Endothelial cell (in vitro differentiated cells): ENCODE measurements at regions not wholly inside any gene's neighbourhood (a gene's known extent, or its start where the extent isn't known, plus 50 kb on each side); places are given as distances from the start of the nearest gene placed in this dataset.

Experiments
- DNase-seq: peaks from one replicate; pipeline ENCODE4 v3.0.0; 2021; ENCODE audit warnings: low spot score
- H3K27ac Mint-ChIP-seq: one replicate; pipeline ENCODE4 v1.8.0; 2021; ENCODE audit warnings: mixed read lengths, inconsistent platforms; ENCODE audit not compliant: unreplicated experiment
- H3K27me3 Mint-ChIP-seq: one replicate; pipeline ENCODE4 v1.8.0; 2021; ENCODE audit warnings: mild to moderate bottlenecking, moderate library complexity, mixed read lengths, inconsistent platforms; ENCODE audit not compliant: unreplicated experiment
- H3K36me3 Mint-ChIP-seq: one replicate; pipeline ENCODE4 v1.8.0; 2021; ENCODE audit warnings: mild to moderate bottlenecking, low read depth, mixed read lengths, inconsistent platforms; ENCODE audit not compliant: unreplicated experiment
- H3K4me1 Mint-ChIP-seq: one replicate; pipeline ENCODE4 v1.8.0; 2021; ENCODE audit warnings: mild to moderate bottlenecking, mixed read lengths, inconsistent platforms; ENCODE audit not compliant: unreplicated experiment
- H3K4me3 Mint-ChIP-seq: one replicate; pipeline ENCODE4 v1.8.0; 2021; ENCODE audit warnings: mild to moderate bottlenecking, mixed read lengths, inconsistent platforms; ENCODE audit not compliant: unreplicated experiment
- H3K9me3 Mint-ChIP-seq: one replicate; pipeline ENCODE4 v1.8.0; 2021; ENCODE audit warnings: mixed read lengths, inconsistent platforms; ENCODE audit not compliant: unreplicated experiment
- TF ChIP-seq, protein P1 (sequence below): fragments of 200-600 bp; sonication (generic); IDR thresholded peaks from one replicate; pipeline ENCODE4 v1.5.0; 2021; ENCODE audit warnings: antibody characterized with exemption; ENCODE audit not compliant: unreplicated experiment

DNA sequence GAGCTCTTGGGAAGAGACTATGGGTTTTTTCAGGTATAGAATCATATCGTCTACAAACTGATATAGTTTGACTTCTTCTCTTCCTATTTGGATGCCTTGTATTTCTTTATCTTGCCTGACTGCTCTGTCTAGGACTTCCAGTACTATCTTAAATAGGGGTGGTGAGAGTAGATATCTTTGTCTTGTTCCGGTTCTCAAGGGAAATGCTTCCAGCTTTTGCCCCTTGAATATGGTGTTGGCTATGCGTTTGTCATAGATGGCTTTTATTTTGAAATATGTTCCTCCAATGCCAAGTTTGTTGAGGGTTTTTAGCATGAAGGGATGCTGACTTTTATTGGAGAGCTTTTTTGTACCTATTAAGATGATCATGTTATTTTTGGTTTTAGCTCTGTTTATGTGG lies 170.3 kb downstream of the PTGER3 start:
- no peaks in the 10 kb centered on the region for H3K4me1 Mint-ChIP-seq
- no peaks in the 10 kb centered on the region for H3K9me3 Mint-ChIP-seq
- H3K27ac Mint-ChIP-seq, result no peak overlapping the region

DNA sequence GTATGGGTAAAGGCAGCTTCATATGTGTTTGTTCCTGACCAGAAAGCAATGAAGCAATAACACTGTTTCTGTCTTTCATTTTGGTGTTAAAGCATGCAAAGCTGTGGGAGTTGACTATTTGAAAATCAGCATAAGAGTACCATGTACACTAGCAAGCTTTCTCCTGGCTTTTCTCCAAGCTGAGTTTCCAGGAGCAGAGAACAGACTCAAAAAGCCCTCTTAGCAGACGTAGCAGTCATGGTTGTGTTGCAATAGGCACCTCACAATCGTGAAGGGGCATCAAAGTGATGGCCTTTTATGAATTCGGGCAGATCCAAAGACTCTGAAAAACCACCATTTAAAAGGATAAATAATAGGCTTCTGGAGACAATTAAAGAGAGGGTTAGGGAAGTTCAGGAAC lies 159.7 kb downstream of the PTGER3 start:
- no peak overlapping the region for H3K27ac Mint-ChIP-seq
- no peaks in the 10 kb centered on the region for H3K36me3 Mint-ChIP-seq
- H3K4me3 Mint-ChIP-seq, result no peak overlapping the region
- no peak for DNase-seq
- TF ChIP-seq, protein P1, sequence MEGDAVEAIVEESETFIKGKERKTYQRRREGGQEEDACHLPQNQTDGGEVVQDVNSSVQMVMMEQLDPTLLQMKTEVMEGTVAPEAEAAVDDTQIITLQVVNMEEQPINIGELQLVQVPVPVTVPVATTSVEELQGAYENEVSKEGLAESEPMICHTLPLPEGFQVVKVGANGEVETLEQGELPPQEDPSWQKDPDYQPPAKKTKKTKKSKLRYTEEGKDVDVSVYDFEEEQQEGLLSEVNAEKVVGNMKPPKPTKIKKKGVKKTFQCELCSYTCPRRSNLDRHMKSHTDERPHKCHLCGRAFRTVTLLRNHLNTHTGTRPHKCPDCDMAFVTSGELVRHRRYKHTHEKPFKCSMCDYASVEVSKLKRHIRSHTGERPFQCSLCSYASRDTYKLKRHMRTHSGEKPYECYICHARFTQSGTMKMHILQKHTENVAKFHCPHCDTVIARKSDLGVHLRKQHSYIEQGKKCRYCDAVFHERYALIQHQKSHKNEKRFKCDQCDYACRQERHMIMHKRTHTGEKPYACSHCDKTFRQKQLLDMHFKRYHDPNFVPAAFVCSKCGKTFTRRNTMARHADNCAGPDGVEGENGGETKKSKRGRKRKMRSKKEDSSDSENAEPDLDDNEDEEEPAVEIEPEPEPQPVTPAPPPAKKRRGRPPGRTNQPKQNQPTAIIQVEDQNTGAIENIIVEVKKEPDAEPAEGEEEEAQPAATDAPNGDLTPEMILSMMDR, result no peak
- H3K4me1 Mint-ChIP-seq, result no peaks in the 10 kb centered on the region
- H3K27me3 Mint-ChIP-seq, result no peaks in the 10 kb centered on the region
- H3K9me3 Mint-ChIP-seq, result no peaks in the 10 kb centered on the region

More for the DNA sequence above, 170.3 kb downstream of the PTGER3 start:
- Mint-ChIP-seq H3K4me3 (no peak overlapping the region), H3K36me3 (no peaks in the 10 kb centered on the region), H3K27me3 (no peaks in the 10 kb centered on the region)
- DNase-seq, result no peak
- TF ChIP-seq, protein P1, result no peak

DNA sequence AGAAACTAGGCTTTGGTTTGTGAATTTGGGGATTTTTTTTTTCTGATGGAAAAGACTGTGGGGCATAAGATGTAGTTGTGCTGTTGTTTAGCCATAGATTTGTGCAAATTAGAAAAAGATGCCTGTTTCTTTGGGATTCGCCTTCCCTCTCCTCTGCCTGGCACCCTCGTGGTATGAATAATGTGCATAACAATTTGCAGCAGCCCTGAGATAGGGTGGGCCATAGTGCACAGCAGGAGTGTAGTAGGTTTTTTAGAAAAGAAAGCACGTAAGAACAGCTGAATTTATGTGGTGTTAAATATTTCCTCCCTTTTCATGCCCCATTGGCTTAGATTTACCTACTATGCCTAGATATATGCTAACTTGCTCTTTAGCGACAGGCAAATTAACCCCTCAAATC lies 158.9 kb downstream of the PTGER3 start:
- Mint-ChIP-seq H3K4me3 (no peak overlapping the region), H3K27ac (no peak overlapping the region), H3K27me3 (no peaks in the 10 kb centered on the region), H3K4me1 (no peaks in the 10 kb centered on the region), H3K36me3 (no peaks in the 10 kb centered on the region), H3K9me3 (no peaks in the 10 kb centered on the region)
- TF ChIP-seq, protein P1, result no peak
- DNase-seq, result no peak

DNA sequence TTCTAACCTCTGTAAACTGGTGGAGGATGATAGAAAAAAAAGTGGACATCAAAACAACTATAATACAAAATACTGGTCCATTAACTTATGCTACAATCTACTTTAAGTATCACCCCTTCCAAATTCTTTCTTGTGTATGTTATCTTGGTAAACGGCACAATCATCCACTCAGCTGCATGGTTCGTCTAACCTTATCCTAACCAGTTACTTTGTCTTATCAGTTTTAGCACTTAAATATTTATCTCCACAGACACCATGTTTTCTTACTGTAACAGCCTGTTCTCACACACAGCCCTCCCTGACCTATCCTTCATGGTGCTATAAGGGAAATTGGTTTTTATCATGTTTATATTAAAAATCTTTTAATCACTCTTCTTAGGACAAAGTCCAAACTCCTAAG lies 157.2 kb downstream of the PTGER3 start:
- Mint-ChIP-seq H3K27me3 (no peaks in the 10 kb centered on the region), H3K27ac (no peak overlapping the region), H3K36me3 (no peaks in the 10 kb centered on the region), H3K9me3 (no peaks in the 10 kb centered on the region), H3K4me1 (no peaks in the 10 kb centered on the region), H3K4me3 (no peak overlapping the region)
- no peak for DNase-seq
- TF ChIP-seq, protein P1, result no peak

DNA sequence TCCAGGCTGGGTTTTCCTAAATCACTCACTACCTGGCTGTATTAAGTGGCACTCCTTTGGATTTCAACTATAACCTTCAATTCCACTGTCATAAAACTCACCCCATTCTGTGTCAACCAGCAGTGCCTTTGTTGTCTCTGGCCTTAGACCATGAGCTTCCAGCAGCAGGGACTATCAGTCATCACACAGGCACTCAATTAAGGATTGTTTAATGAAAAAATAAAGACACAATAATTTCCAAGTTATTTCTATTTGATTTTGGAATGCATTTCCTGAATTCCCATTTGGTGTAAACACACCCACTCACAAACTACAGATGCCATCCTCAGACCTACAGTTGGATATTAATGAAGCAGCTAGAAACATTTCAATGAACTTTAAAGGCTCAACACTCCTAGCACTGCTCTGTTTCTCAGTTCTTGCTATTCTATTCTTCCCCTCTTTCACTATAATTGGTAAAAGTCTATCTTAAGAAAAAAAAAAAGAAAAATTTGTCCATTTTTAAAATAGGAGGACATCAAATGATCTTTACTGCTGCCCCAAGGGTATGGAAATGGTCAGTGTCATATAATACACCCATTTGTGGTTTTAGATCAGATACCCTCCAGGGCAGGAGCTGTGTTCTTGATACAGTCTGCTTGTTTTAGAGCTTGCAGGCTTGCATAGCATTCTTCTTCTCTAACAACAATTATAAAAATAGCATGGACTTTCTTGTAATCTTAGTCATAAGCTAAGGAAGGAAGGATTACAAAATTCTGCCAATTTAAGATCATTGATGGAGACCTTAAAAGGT lies 156.4 kb downstream of the PTGER3 start:
- H3K27me3 Mint-ChIP-seq, result no peaks in the 10 kb centered on the region
- H3K9me3 Mint-ChIP-seq, result no peaks in the 10 kb centered on the region
- TF ChIP-seq, protein P1, result no peak
- no peak for DNase-seq
- no peak overlapping the region for H3K27ac Mint-ChIP-seq
- no peak overlapping the region for H3K4me3 Mint-ChIP-seq
- no peaks in the 10 kb centered on the region for H3K4me1 Mint-ChIP-seq
- no peaks in the 10 kb centered on the region for H3K36me3 Mint-ChIP-seq
